ENCODE measurements at regions not wholly inside any gene's neighbourhood (a gene's known extent, or its start where the extent isn't known, plus 50 kb on each side); places are given as distances from the start of the nearest gene placed in this dataset.

- H3K79me2 ChIP-seq (ENCODE audit: insufficient read depth) = no peaks in the 10 kb centered on the region
- no peaks in the 10 kb centered on the region for H3F3A ChIP-seq (ENCODE audit: insufficient read depth)
- no peak overlapping the region for H3K27ac ChIP-seq
- in situ Hi-C loops (cut with MboI) = no loop called here
- no peaks in the 10 kb centered on the region for H3K9me3 ChIP-seq (ENCODE audit: low read depth)
- no peak overlapping the region for H3K4me2 ChIP-seq (ENCODE audit: unreplicated experiment)
- WGBS, 2 experiments (ENCODE audit: low coverage in 1 of 2, low lambda C conversion rate in 2 of 2, missing lambda C conversion rate in 2 of 2) = 65 to 82% methylated on average over 5 of the region's 5 CpGs
- no peaks in the 10 kb centered on the region for H4K20me1 ChIP-seq (ENCODE audit: insufficient read depth)
- no peak overlapping the region for H3K4me3 ChIP-seq
- no peak for DNase-seq
- H3K9me2 ChIP-seq (ENCODE audit: insufficient read depth) = no peaks in the 10 kb centered on the region
- H3K4me1 ChIP-seq (ENCODE audit: insufficient read depth) = no peaks in the 10 kb centered on the region
- no peak for TF ChIP-seq EZH2 (IDR thresholded peaks at IDR 0.05; ENCODE audit: insufficient read depth, poor library complexity, severe bottlenecking)
- no peak for TF ChIP-seq EZH2phosphoT487 (IDR thresholded peaks at IDR 0.05; ENCODE audit: insufficient read depth, low read depth)
- H3K27me3 ChIP-seq (replicated peaks; ENCODE audit: insufficient read depth) = no peaks in the 10 kb centered on the region
- no peaks in the 10 kb centered on the region for H3K36me3 ChIP-seq (ENCODE audit: low read depth)
- H3K9ac ChIP-seq = no peak overlapping the region
- no peak overlapping the region for H2AFZ ChIP-seq
Measured at GRCh38 chr12:107539196-107539939, 146.2 kb upstream of the PWP1 start.

- H3K9me2 ChIP-seq (ENCODE audit: insufficient read depth) = no peaks in the 10 kb centered on the region
- no peaks in the 10 kb centered on the region for H3K79me2 ChIP-seq (ENCODE audit: insufficient read depth)
- H2AFZ ChIP-seq = no peak overlapping the region
- 47 to 49% methylated on average over 7 of the region's 7 CpGs for WGBS, 2 experiments (ENCODE audit: low coverage in 1 of 2, low lambda C conversion rate in 2 of 2, missing lambda C conversion rate in 2 of 2)
- H3F3A ChIP-seq (ENCODE audit: insufficient read depth) = 0 out of 2 replicates have a peak, but pooled peaks cover 8% of the 10 kb centered on the region
- no peaks in the 10 kb centered on the region for H3K9me3 ChIP-seq (ENCODE audit: low read depth)
- TF ChIP-seq EZH2 (IDR thresholded peaks at IDR 0.05; ENCODE audit: insufficient read depth, poor library complexity, severe bottlenecking) = no peak
- no peak for TF ChIP-seq EZH2phosphoT487 (IDR thresholded peaks at IDR 0.05; ENCODE audit: insufficient read depth, low read depth)
- 0 out of 2 replicates have a peak, but pooled peaks cover 5% of the 10 kb centered on the region for H3K4me1 ChIP-seq (ENCODE audit: insufficient read depth)
- no peak overlapping the region for H3K4me3 ChIP-seq
- H4K20me1 ChIP-seq (ENCODE audit: insufficient read depth) = no peaks in the 10 kb centered on the region
- H3K27me3 ChIP-seq (replicated peaks; ENCODE audit: insufficient read depth) = no peaks in the 10 kb centered on the region
- in situ Hi-C loops (cut with MboI) = no loop called here
- H3K27ac ChIP-seq = no peak overlapping the region
- no peak for DNase-seq
- H3K4me2 ChIP-seq (ENCODE audit: unreplicated experiment) = no peak overlapping the region
- no peak overlapping the region for H3K9ac ChIP-seq
- no peaks in the 10 kb centered on the region for H3K36me3 ChIP-seq (ENCODE audit: low read depth)
Measured at GRCh38 chr12:107541001-107541705, 144.4 kb upstream of the PWP1 start.

GRCh38 chr12:107543416-107543815 lies 142.2 kb upstream of the PWP1 start:
- no peaks in the 10 kb centered on the region for H3K9me2 ChIP-seq (ENCODE audit: insufficient read depth)
- TF ChIP-seq EZH2phosphoT487 (IDR thresholded peaks at IDR 0.05; ENCODE audit: insufficient read depth, low read depth) = no peak
- no peak for TF ChIP-seq EZH2 (IDR thresholded peaks at IDR 0.05; ENCODE audit: insufficient read depth, poor library complexity, severe bottlenecking)
- in situ Hi-C loops (cut with MboI) = no loop called here

GRCh38 chr12:107543841-107544240 lies 141.8 kb upstream of the PWP1 start:
- no peak overlapping the region for H3K4me2 ChIP-seq (ENCODE audit: unreplicated experiment)
- in situ Hi-C loops (cut with MboI) = no loop called here
- no peak overlapping the region for H3K27ac ChIP-seq
- no peak for DNase-seq
- H3K4me3 ChIP-seq = no peak overlapping the region
- 93% methylated on average over 4 of the region's 4 CpGs for WGBS, 2 experiments (ENCODE audit: low coverage in 1 of 2, low lambda C conversion rate in 2 of 2, missing lambda C conversion rate in 2 of 2)
- no peaks in the 10 kb centered on the region for H3K79me2 ChIP-seq (ENCODE audit: insufficient read depth)
- H3K9me3 ChIP-seq (ENCODE audit: low read depth) = no peaks in the 10 kb centered on the region
- no peak for TF ChIP-seq EZH2phosphoT487 (IDR thresholded peaks at IDR 0.05; ENCODE audit: insufficient read depth, low read depth)
- TF ChIP-seq EZH2 (IDR thresholded peaks at IDR 0.05; ENCODE audit: insufficient read depth, poor library complexity, severe bottlenecking) = no peak
- H3K4me1 ChIP-seq (ENCODE audit: insufficient read depth) = 0 out of 2 replicates have a peak, but pooled peaks cover 5% of the 10 kb centered on the region
- H2AFZ ChIP-seq = no peak overlapping the region
- H3K36me3 ChIP-seq (ENCODE audit: low read depth) = no peaks in the 10 kb centered on the region
- H3K9me2 ChIP-seq (ENCODE audit: insufficient read depth) = no peaks in the 10 kb centered on the region
- H3F3A ChIP-seq (ENCODE audit: insufficient read depth) = 0 out of 2 replicates have a peak, but pooled peaks cover 8% of the 10 kb centered on the region
- no peaks in the 10 kb centered on the region for H4K20me1 ChIP-seq (ENCODE audit: insufficient read depth)
- no peaks in the 10 kb centered on the region for H3K27me3 ChIP-seq (replicated peaks; ENCODE audit: insufficient read depth)
- no peak overlapping the region for H3K9ac ChIP-seq

More at GRCh38 chr12:107543416-107543815, 142.2 kb upstream of the PWP1 start:
- no peak for DNase-seq
- Histone ChIP-seq H4K20me1 (ENCODE audit: insufficient read depth) (no peaks in the 10 kb centered on the region), H3K4me3 (no peak overlapping the region), H3K36me3 (ENCODE audit: low read depth) (no peaks in the 10 kb centered on the region), H3K27ac (no peak overlapping the region), H3K9ac (no peak overlapping the region), H3K9me3 (ENCODE audit: low read depth) (no peaks in the 10 kb centered on the region), H3K4me1 (ENCODE audit: insufficient read depth) (0 out of 2 replicates have a peak, but pooled peaks cover 5% of the 10 kb centered on the region), H2AFZ (no peak overlapping the region), H3K79me2 (ENCODE audit: insufficient read depth) (no peaks in the 10 kb centered on the region), H3K4me2 (ENCODE audit: unreplicated experiment) (no peak overlapping the region), H3F3A (ENCODE audit: insufficient read depth) (0 out of 2 replicates have a peak, but pooled peaks cover 8% of the 10 kb centered on the region), H3K27me3 (replicated peaks; ENCODE audit: insufficient read depth) (no peaks in the 10 kb centered on the region)
- WGBS, 2 experiments (ENCODE audit: low coverage in 1 of 2, low lambda C conversion rate in 2 of 2, missing lambda C conversion rate in 2 of 2) = 73 to 75% methylated on average over 5 of the region's 5 CpGs

Data from GM23248 (cell line).